ENCODE measurements at regions not wholly inside any gene's neighbourhood (a gene's known extent, or its start where the extent isn't known, plus 50 kb on each side); places are given as distances from the start of the nearest gene placed in this dataset.

- in situ Hi-C loops (cut with HindIII; ENCODE audit: low sequenced_read_pairs) = no loop called here
- no peak for DNase-seq (ENCODE audit: low read depth)
- no peak overlapping the region for H3K4me3 ChIP-seq (ENCODE audit: low read depth, low read length)
- TF ChIP-seq CTCF (IDR thresholded peaks at IDR 0.05; ENCODE audit: low read depth, low read length, missing control alignments) = no peak
Observed at GRCh38 chr17:63290784-63291183, 155.3 kb downstream of the CYB561 start.

- no peak for TF ChIP-seq CTCF (IDR thresholded peaks at IDR 0.05; ENCODE audit: low read depth, low read length, missing control alignments)
- in situ Hi-C loops (cut with HindIII; ENCODE audit: low sequenced_read_pairs) = no loop called here
- H3K4me3 ChIP-seq (ENCODE audit: low read depth, low read length) = no peak overlapping the region
- no peak for DNase-seq (ENCODE audit: low read depth)
Observed at GRCh38 chr17:63291258-63291657, 154.8 kb downstream of the CYB561 start.

- in situ Hi-C loops (cut with HindIII; ENCODE audit: low sequenced_read_pairs) = no loop called here
- no peak for DNase-seq (ENCODE audit: low read depth)
- H3K4me3 ChIP-seq (ENCODE audit: low read depth, low read length) = no peak overlapping the region
- TF ChIP-seq CTCF (IDR thresholded peaks at IDR 0.05; ENCODE audit: low read depth, low read length, missing control alignments) = no peak
Observed at GRCh38 chr17:63292421-63292820, 153.7 kb downstream of the CYB561 start.

GRCh38 chr17:63293323-63294075 is 152.6 kb downstream of the CYB561 start:
- no peak overlapping the region for H3K4me3 ChIP-seq (ENCODE audit: low read depth, low read length)
- peak; percentile 28 for DNase-seq (ENCODE audit: low read depth)
- TF ChIP-seq CTCF (IDR thresholded peaks at IDR 0.05; ENCODE audit: low read depth, low read length, missing control alignments) = no peak
- in situ Hi-C loops (cut with HindIII; ENCODE audit: low sequenced_read_pairs) = no loop called here

GRCh38 chr17:63294776-63295175 is 151.3 kb downstream of the CYB561 start:
- in situ Hi-C loops (cut with HindIII; ENCODE audit: low sequenced_read_pairs) = no loop called here

GRCh38 chr17:63295288-63295687 is 150.8 kb downstream of the CYB561 start:
- DNase-seq (ENCODE audit: low read depth) = no peak
- in situ Hi-C loops (cut with HindIII; ENCODE audit: low sequenced_read_pairs) = no loop called here
- no peak for TF ChIP-seq CTCF (IDR thresholded peaks at IDR 0.05; ENCODE audit: low read depth, low read length, missing control alignments)
- H3K4me3 ChIP-seq (ENCODE audit: low read depth, low read length) = no peak overlapping the region

More at GRCh38 chr17:63294776-63295175, 151.3 kb downstream of the CYB561 start:
- H3K4me3 ChIP-seq (ENCODE audit: low read depth, low read length) = no peak overlapping the region
- DNase-seq (ENCODE audit: low read depth) = no peak
- no peak for TF ChIP-seq CTCF (IDR thresholded peaks at IDR 0.05; ENCODE audit: low read depth, low read length, missing control alignments)
